Ectodermal cell (in vitro differentiated cells): ENCODE measurements at regions not wholly inside any gene's neighbourhood (a gene's known extent, or its start where the extent isn't known, plus 50 kb on each side); places are given as distances from the start of the nearest gene placed in this dataset.

ENCODE experiments used
- H3K27ac ChIP-seq: 2 replicates; pipeline ENCODE4 v1.7.0; 2013; ENCODE audit warnings: mild to moderate bottlenecking, low read depth, low read length; ENCODE audit not compliant: insufficient read depth, poor library complexity, severe bottlenecking
- H3K27me3 ChIP-seq: 2 replicates; pipeline ENCODE4 v1.7.0; 2013; ENCODE audit warnings: mild to moderate bottlenecking, low read length; ENCODE audit not compliant: insufficient read depth, control insufficient read depth, poor library complexity, severe bottlenecking
- H3K36me3 ChIP-seq: one replicate; pipeline ENCODE4 v1.7.0; 2013; ENCODE audit warnings: low read length; ENCODE audit not compliant: control insufficient read depth, insufficient read depth
- H3K4me1 ChIP-seq: one replicate; pipeline ENCODE4 v1.7.0; 2013; ENCODE audit warnings: low read length; ENCODE audit not compliant: control insufficient read depth, insufficient read depth
- H3K4me3 ChIP-seq: 2 replicates; pipeline ENCODE4 v1.7.0; 2013; ENCODE audit warnings: low read depth, low read length, control low read depth; ENCODE audit not compliant: insufficient read depth
- H3K9me3 ChIP-seq: 2 replicates; pipeline ENCODE4 v1.7.0; 2013; ENCODE audit warnings: mild to moderate bottlenecking, low read length, moderate library complexity; ENCODE audit not compliant: control insufficient read depth
- WGBS, 2 experiments: methylation state at CpG; one replicate each; pipeline ENCODE4 v1.1.7; 2013; ENCODE audit warnings: missing lambda C conversion rate in 2 of 2; 5-methylcytosine and 5-hydroxymethylcytosine counted together

DNA sequence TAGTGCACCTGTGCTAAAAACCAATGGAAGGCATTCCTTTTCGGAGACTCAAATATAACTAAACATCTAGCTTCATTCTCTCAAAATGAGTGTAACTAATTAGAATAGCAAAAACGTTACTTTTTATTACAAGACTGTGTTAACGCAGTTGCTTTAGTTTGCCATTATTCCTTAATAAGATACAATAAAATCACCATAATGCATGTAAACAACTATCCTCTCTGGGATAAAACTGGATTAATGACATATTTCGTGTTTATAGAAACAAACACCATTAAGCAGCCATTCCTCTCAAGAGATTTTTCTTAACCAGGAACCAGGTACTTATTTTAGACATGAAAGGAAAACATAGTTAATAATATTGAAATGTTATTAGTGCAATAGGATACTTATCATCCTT, 512.8 kb upstream of the B3GALT2 start:
- H3K4me3 ChIP-seq: no peak overlapping the region
- no peaks in the 10 kb centered on the region for H3K27me3 ChIP-seq
- H3K4me1 ChIP-seq: no peaks in the 10 kb centered on the region
- no peaks in the 10 kb centered on the region for H3K36me3 ChIP-seq
- WGBS, 2 experiments: 86 to 99% methylated on average over 3 to 4 of the region's 4 CpGs
- no peaks in the 10 kb centered on the region for H3K9me3 ChIP-seq
- H3K27ac ChIP-seq: no peak overlapping the region

DNA sequence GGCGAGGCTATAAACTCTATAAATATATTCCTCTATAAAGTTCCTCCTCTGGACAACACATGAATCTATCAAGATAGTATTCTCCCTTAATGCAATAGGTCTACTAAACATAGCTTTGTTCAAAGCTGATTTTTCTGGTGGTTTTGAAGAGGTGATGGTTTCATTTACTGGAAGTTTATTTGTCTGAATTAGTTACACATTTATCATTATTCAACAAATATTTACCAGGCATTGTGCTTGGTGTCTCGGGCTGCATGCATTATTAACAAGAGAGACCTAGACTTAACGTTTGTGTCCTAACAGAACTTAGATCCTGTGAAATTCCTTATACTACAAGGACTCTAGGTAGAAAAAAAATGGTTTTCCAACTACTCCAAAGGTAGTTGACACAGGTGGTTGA, 511.4 kb upstream of the B3GALT2 start:
- Histone ChIP-seq H3K9me3 (no peaks in the 10 kb centered on the region), H3K4me3 (no peak overlapping the region), H3K36me3 (no peaks in the 10 kb centered on the region), H3K27ac (no peak overlapping the region), H3K4me1 (no peaks in the 10 kb centered on the region), H3K27me3 (no peaks in the 10 kb centered on the region)
- WGBS, 2 experiments: 93 to 98% methylated on average over 2 to 3 of the region's 3 CpGs

- no peak overlapping the region for H3K27ac ChIP-seq
- H3K4me1 ChIP-seq: no peaks in the 10 kb centered on the region
- H3K27me3 ChIP-seq: no peaks in the 10 kb centered on the region
- WGBS, 2 experiments: 76 to 79% methylated on average over 1 of the region's 2 CpGs
- no peak overlapping the region for H3K4me3 ChIP-seq
- H3K9me3 ChIP-seq: no peaks in the 10 kb centered on the region
- no peaks in the 10 kb centered on the region for H3K36me3 ChIP-seq
Measured at GRCh38 chr1:193697115-193697762, 510.8 kb upstream of the B3GALT2 start.

- H3K4me1 ChIP-seq: no peaks in the 10 kb centered on the region
- H3K9me3 ChIP-seq: no peaks in the 10 kb centered on the region
- no peaks in the 10 kb centered on the region for H3K27me3 ChIP-seq
- no peak overlapping the region for H3K27ac ChIP-seq
- no peak overlapping the region for H3K4me3 ChIP-seq
- H3K36me3 ChIP-seq: no peaks in the 10 kb centered on the region
- 80 to 93% methylated on average over 1 of the region's 1 CpG for whole genome bisulfite sequencing, 2 experiments
Measured at GRCh38 chr1:193694741-193695140, 508.3 kb upstream of the B3GALT2 start.

GRCh38 chr1:193685986-193686385, 499.6 kb upstream of the B3GALT2 start:
- 95 to 96% methylated on average over 1 to 2 of the region's 2 CpGs for WGBS, 2 experiments
- H3K36me3 ChIP-seq: no peaks in the 10 kb centered on the region
- H3K27ac ChIP-seq: no peak overlapping the region

DNA sequence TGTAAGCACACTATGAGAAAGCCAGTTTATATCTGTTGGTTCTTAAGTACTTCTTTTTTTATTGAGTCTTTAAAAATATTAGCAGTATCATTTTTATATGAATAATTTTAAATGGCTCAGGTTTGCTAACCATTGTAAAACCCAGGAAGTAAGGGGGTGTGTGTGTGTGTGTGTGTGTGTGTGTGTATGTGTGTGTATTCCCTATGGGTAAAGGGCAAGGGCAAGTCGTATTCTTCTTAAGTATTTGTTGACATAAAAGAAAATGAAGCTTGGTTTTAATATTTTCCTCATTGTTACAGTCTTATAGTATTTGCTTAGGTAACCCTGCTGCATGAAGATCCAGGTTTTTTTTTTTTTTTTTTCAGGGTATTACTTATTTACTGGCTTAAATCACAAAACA, 495.0 kb upstream of the B3GALT2 start:
- no peaks in the 10 kb centered on the region for H3K36me3 ChIP-seq
- no peak overlapping the region for H3K4me3 ChIP-seq
- H3K9me3 ChIP-seq: no peaks in the 10 kb centered on the region
- WGBS, 2 experiments: 86 to 87% methylated on average over 1 of the region's 1 CpG
- H3K27me3 ChIP-seq: no peaks in the 10 kb centered on the region
- no peak overlapping the region for H3K27ac ChIP-seq
- no peaks in the 10 kb centered on the region for H3K4me1 ChIP-seq

More at GRCh38 chr1:193685986-193686385, 499.6 kb upstream of the B3GALT2 start:
- Histone ChIP-seq H3K4me1 (no peaks in the 10 kb centered on the region), H3K9me3 (no peaks in the 10 kb centered on the region), H3K4me3 (no peak overlapping the region), H3K27me3 (no peaks in the 10 kb centered on the region)

GRCh38 chr1:193680924-193681316, 494.5 kb upstream of the B3GALT2 start:
- no peaks in the 10 kb centered on the region for H3K27me3 ChIP-seq
- H3K9me3 ChIP-seq: no peaks in the 10 kb centered on the region
- H3K4me3 ChIP-seq: no peak overlapping the region
- no peak overlapping the region for H3K27ac ChIP-seq
- WGBS, 2 experiments: 31 to 34% methylated on average over 2 of the region's 2 CpGs
- H3K4me1 ChIP-seq: no peaks in the 10 kb centered on the region
- no peaks in the 10 kb centered on the region for H3K36me3 ChIP-seq

DNA sequence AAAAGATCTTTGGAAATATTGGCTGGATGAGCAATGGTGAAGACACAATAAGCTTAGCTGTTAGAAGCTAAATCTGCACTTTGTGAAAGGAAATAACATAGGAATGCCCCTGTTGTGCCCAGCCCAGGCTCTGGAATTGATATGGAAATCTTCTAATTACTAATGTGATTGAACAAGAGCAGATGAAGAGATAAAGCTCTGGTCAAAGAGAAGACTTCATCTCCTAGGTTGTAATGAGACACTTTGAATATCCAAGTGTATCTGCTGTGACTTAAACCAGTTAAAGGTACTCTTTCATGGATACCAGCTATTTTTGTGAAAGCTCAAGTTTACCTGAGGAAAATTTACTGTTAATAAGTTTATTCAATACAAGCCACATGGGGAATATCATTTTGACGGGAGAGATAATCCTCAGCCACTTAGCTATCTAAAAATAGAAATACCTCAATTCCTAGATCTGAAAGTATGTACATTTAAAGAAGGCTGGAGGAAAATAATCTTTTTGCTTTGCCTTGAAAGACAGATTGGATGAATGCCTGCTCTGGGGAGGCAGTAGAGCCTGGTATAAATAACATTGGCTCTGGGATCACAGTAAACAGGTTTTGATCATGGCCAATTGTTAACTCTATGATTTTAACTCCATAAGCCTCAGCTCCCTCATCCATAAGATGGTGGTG, 494.0 kb upstream of the B3GALT2 start:
- no peaks in the 10 kb centered on the region for H3K36me3 ChIP-seq
- WGBS, 2 experiments: 67% methylated on average over 1 of the region's 1 CpG; no CpG with 5 or more reads in 1 of the 2 experiments

GRCh38 chr1:193677874-193678273, 491.5 kb upstream of the B3GALT2 start:
- 93 to 94% methylated on average over 3 of the region's 3 CpGs for WGBS, 2 experiments
- H3K27ac ChIP-seq: no peak overlapping the region

More for the DNA sequence above, 494.0 kb upstream of the B3GALT2 start:
- Histone ChIP-seq H3K4me3 (no peak overlapping the region), H3K27ac (no peak overlapping the region), H3K4me1 (no peaks in the 10 kb centered on the region), H3K9me3 (no peaks in the 10 kb centered on the region), H3K27me3 (no peaks in the 10 kb centered on the region)

GRCh38 chr1:193676996-193677549, 490.7 kb upstream of the B3GALT2 start:
- no peak overlapping the region for H3K4me3 ChIP-seq
- no peak overlapping the region for H3K27ac ChIP-seq
- no peaks in the 10 kb centered on the region for H3K27me3 ChIP-seq
- no peaks in the 10 kb centered on the region for H3K4me1 ChIP-seq
- H3K36me3 ChIP-seq: no peaks in the 10 kb centered on the region
- H3K9me3 ChIP-seq: no peaks in the 10 kb centered on the region
- WGBS, 2 experiments: 36 to 57% methylated on average over 1 to 2 of the region's 2 CpGs

More at GRCh38 chr1:193677874-193678273, 491.5 kb upstream of the B3GALT2 start:
- Histone ChIP-seq H3K4me1 (no peaks in the 10 kb centered on the region), H3K4me3 (no peak overlapping the region), H3K9me3 (no peaks in the 10 kb centered on the region), H3K36me3 (no peaks in the 10 kb centered on the region), H3K27me3 (no peaks in the 10 kb centered on the region)
